Jurkat, Clone E6-1 (cell line): ENCODE measurements at regions not wholly inside any gene's neighbourhood (a gene's known extent, or its start where the extent isn't known, plus 50 kb on each side); places are given as distances from the start of the nearest gene placed in this dataset.

Experiments used
- DNase-seq: peaks from one replicate; pipeline ENCODE4 v3.0.0-alpha.2; 2011; ENCODE audit warnings: low read depth, low spot score
- H3K4me3 ChIP-seq: 2 replicates; pipeline ENCODE4 v1.5.1; 2011; ENCODE audit warnings: mild to moderate bottlenecking, low read length, control low read depth, moderate library complexity

DNA sequence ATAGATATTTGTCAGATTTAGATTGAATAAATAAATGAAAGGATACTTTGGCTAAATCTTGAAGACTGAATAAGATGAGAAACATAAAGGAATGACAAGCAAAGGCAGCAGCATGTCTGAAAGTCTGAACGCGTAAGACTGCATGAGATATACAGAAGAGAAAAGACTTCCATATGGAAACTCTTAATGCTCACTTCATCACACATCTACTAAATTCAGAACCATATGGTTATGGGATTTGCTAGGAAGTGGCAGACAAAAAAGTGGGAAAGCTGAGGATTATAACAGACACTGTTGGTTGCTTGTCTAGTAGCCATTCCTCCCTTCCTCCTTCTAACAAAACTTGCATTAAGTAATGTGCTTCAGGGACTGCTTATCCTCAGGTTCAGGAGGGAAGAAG lies 446.7 kb downstream of the KCTD12 start:
- DNase-seq: no peak
- H3K4me3 ChIP-seq: no peak overlapping the region

DNA sequence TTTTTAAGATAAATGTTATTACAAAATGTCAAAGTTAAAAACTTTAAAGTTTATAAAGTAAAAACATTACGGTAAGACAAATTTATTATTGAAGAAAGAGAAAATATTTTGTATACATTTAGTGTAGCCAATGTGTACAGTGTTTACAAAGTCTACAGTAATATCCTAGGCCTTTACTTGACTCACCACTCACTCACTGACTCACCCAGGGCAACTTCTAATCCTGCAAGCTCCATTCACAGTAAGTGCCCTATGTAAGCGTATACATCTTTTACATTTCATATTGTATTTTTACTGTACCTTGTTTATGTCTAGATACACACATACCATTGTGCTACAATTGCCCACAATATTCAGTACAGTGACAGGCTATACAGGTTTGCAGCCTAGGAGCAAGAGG lies 448.2 kb downstream of the KCTD12 start:
- DNase-seq: no peak
- H3K4me3 ChIP-seq: no peak overlapping the region

DNA sequence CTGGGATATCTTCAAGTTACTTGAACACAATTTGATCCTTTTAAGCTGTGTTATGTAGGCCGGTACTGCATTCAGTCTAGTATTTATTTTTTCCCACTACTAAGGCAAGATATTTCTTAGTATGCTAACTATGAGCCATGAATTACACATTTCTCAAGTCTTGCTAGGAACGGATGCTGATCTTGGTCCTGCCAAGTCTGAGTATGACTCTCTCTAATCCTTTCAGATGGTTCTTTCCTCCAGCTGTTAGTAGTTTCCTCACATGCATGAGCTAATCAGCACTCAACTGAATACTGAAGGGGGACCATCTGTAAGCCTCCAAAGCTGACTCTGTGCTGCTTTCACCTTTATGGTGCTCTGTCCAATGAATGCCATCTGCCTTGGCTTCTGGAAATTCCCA lies 460.3 kb downstream of the KCTD12 start:
- DNase-seq: no peak
- H3K4me3 ChIP-seq: no peak overlapping the region

DNA sequence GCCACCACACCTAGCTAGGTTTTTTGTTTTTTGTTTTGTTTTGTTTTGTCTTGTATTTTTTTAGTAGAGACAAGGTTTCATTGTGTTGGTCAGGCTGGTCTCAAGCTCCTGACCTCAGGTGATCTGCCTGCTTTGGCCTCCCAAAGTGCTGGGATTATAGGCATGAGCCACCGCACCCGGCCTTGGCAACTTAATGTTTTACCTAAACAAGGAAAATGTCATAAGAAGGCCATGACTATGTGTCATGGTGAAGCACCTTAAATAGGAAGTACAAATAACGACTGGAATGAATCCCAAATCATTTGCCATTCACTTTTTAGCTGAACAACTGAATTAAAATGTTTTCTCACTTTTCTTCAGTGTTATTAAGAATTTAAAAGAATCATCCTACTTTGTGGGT lies 465.2 kb downstream of the KCTD12 start:
- DNase-seq: no peak

DNA sequence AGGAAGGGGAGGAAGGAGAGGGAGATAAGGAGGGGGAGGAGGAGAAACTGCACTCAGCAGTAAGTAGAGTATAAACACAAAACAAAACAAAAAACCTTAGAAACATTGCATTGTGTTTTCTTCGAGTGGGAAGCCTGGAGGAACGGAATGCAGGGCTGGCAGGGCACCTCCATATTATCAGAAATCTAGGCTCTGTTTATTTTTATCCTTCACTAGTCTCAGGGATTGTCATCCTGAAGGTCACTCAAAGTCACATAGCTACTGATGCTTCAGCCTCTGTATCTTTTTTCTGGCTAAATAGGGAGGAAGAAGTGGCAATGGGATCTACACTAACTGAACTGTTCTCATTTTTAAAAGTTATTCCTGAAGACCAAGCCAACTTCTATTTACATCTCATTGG lies 467.8 kb downstream of the KCTD12 start:
- no peak for DNase-seq
- no peak overlapping the region for H3K4me3 ChIP-seq

More for the DNA sequence above, 465.2 kb downstream of the KCTD12 start:
- H3K4me3 ChIP-seq: no peak overlapping the region

DNA sequence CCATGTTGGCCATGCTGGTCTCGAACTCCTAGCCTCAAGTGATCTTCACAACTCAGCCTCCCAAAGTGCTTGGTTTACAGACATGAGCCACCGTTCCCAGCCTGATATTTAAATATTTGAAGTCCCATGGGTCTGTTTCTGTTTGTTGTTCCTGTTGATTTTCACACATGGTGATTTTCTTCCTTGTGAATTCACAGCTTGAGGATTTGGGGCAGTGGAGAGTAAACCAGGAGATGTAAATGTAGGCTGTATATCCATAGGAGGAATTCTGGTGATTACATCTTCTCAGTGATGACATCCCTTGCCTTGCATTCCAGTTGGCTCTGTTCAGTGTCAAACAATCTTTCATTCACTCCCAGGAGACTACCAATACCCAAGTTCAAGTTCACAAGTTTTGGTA lies 471.9 kb downstream of the KCTD12 start:
- H3K4me3 ChIP-seq: no peak overlapping the region
- no peak for DNase-seq

DNA sequence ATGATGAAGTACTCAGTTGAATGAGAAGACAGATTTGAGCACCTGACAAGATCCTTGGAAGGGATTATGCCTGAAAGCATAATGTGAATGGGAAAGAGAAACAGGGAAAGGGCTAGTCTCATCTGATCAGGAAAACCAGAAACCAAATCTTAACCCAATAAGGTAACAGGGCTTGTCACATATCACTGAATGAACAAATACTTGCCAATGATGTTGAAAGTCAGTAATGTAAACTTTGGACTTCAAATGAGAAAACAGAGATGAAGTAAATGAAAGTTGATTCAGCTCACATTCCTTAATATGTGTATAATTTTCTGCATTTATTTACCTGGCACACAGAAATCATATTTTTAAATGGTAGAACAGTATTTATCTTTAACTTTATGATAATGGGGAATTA lies 480.0 kb downstream of the KCTD12 start:
- no peak for DNase-seq
- no peak overlapping the region for H3K4me3 ChIP-seq

DNA sequence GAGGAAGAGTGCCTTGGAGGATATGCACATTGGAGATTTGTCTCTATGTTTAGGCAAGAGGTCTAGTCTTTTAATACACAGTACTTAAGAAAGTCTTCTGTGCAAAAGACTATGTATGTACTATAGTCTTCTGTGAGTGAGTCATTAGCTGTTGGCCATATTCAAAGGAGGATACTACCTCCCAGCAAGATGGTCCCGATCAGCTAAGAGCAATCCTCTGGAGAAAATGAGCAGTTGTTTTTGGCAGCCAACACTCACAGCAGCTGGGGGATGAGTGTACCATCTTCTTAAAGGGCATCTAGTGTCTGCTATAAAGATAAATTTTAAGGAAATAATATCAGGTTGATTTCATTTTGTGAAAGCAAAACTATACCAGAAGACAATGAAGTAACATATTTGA lies 487.8 kb downstream of the KCTD12 start:
- no peak for DNase-seq
- H3K4me3 ChIP-seq: no peak overlapping the region

DNA sequence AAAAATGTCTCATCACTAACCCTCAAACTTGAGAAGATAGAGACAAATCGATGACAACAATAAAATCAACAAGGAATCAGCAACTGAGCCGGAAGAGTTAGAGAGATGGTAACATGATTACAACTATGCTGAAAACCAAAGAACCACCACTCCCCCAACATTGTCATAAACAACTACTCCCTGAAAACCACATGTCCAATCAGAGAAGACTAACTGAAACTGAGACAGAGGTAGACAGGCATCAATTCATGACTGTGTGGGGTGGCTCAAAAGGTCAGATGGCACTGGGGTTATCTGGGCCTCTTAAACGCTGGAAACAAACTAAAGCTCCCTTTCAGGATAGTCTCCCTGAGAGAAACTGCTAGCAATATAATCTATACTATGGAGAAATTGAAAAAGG lies 488.8 kb downstream of the KCTD12 start:
- no peak for DNase-seq
- no peak overlapping the region for H3K4me3 ChIP-seq

DNA sequence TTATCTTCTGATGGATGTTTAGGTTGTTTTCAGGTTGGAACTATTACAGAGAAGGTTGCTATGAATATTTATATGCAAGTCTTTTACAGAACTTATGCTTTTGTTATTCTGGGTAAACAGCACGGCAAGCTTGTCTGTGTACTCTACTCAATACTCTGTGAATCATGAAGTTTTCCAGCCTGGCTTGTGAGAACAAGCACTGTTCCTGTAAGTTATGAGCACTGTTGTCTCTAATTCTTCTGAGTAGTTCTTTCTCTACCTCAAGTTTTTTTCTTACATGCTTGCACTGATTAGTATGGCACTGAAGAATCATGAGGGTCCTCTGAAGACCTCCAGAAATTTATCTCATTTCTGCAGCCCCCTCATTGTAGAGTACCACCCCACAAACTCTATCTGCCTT lies 496.9 kb downstream of the KCTD12 start:
- no peak for DNase-seq
- no peak overlapping the region for H3K4me3 ChIP-seq

DNA sequence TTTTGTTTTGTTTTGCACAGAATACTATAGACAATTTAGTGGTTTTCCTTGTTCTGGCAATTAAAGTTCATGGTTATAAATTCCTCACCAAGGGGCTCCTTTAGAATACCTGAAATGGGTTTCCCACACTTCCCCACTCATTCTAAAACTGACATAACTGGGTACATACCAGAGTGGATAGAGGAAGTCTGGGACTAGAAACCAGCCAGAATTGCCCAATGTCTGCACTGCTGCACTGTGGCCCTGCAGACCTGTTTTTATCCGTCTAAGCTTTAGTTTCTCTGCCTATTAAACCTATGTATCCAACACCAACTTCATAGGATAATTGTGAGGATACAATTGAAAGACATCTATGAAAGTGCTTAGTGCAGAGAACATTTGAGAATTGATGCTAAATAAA lies 498.6 kb downstream of the KCTD12 start:
- DNase-seq: no peak
- H3K4me3 ChIP-seq: no peak overlapping the region

DNA sequence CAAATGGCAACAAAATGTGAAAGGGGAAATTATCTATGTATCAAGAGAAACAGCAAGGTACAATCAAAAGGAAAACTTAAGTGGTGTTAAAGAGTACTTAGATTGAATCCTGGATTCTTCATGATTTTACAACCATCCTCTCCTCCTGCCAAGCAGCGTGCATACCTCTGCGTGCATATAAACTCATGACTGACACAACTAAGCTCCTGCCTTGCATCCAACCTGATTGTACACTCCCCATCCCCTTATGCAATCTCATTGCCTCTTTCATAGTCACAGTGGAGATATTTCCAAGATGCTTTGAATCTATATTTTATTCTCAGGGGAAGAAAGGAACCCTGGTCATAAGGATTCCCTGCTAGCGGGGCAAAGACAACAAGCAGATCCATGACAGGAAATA lies 499.9 kb downstream of the KCTD12 start:
- no peak overlapping the region for H3K4me3 ChIP-seq
- DNase-seq: no peak

DNA sequence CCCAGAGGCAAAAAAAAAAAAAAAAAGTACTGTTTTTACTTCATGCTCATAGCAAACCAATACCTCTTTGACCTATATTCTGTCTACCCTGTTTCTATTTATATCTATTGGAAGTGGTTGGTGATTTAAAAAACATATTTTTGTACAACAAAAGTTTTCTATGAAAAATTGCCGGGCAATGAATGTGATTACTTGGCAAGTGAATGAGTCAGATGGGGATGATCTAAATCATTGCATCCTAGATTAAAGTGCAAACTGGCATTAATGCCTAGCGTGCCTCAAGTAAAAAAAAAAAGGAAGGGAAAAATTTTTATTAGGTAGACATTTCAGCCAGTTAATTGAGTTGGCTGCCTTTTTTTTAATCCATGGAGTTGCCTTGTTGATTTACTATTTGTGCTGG lies 500.6 kb downstream of the KCTD12 start:
- no peak for DNase-seq
- no peak overlapping the region for H3K4me3 ChIP-seq

DNA sequence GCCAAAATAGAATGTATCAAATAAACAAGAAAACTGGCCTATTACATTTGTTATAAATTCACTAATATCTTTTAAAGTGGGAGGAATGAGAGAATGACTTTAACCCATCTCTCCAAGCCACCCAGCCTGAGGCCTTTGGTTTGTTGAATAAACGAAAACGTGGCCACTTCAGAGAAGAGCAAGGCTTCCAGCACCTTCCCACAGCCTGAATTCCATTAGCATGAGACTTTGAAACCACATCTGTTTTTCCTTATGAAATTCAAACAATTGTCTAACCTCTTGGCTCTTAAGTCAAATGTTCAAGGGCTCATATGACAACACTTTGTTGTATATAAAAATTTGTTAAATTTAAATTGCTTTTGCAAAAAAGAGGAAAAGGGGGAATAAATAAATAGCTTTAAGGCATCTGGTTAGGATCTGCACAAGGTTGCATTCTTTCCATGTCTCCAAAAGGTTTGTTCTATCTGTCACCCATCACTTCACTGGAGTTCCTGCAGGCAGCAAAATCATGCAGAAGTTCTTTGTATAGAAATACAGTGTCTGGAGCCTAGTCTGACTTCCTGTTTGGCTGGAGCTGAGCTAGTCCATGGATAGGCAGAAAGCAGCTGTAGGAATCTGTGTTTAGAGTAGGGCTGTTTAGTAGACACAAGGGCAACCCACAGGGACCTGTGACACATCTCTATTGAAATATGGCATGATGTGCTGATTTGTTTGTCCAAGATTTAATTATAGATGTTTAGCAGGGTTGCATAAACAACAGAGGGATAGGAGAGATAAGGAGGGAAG lies 502.3 kb downstream of the KCTD12 start:
- DNase-seq: no peak
- no peak overlapping the region for H3K4me3 ChIP-seq

DNA sequence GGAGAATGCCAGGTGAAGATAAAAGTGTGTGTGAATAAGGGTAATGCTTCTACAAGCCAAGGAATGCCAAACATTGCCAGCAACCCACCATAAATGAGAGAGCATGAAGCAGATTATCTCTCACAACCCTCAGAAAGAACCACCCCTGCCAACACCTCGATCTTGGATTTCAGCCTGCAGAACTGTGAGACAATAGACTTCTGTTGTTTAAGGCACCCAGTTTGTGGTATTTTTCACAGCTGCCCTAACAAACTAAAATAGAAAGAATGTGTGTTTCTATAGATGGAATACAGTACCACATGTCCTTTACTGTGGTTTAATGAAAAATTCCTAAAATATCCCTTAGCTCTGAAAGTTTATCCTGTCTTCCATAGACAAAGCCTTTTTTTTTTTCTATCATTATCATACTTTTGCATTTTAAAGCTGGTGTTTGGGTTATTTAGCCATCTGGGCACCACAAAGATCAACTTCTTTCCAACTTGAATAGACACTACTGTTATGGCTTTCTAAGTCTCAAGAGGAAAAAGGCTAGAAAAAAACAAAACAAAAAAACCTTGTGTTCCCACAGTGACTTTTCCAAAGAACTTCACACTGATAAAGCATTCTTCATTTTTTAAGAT lies 505.6 kb downstream of the KCTD12 start:
- no peak for DNase-seq
- H3K4me3 ChIP-seq: no peak overlapping the region

DNA sequence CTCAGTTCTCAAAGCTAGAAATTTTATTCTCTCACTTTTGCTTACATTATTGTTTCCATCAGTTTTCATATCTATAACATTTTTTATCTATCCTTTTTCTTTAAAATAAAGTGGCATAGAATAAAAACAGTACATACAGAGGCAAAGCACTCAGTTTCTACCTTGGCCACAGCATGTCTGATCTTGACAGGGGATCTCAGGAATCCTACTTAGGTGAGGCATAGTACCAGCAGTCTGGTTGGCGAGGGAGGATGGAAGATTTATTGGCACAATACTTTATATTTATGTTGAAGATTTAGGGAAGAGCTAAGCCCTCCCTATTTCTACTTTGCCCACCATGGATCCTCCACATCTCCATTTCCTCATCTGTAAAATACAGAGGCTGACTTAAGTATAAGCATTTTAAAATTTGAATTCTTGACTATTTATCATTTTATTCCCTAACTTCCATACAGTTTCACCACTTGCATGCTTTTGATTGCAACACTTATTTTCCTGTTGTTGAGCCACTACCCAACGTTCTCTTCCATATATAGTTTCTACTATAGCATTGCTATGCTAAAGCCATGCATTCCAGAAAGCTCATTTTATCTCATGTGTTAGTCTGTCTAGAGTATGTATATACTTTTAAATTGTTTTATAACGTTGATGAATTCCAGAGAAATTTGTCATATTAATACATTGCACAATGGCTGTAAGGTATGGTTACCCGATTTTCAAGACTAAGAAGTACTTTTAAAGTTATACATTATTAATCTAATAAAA lies 506.7 kb downstream of the KCTD12 start:
- DNase-seq: no peak
- H3K4me3 ChIP-seq: no peak overlapping the region

DNA sequence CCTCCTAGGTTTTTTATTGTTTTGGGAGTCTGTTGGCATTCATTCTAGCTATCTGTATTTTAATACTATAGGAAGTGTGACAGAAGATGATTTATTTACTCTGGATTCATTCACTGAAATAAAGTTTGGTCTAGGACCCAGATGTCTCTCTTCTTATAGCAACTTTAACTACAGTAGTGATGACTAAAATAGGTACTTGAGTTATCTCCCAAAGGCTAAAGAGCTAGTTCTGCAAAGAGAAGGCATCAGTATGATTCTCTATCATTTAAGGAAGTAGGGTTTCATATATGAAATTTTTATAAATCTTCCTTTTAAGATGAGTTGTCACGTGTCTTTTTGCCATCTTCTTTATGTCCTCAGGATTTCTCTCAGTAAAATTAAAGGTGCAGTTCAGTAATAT lies 507.4 kb downstream of the KCTD12 start:
- H3K4me3 ChIP-seq: no peak overlapping the region
- DNase-seq: no peak

DNA sequence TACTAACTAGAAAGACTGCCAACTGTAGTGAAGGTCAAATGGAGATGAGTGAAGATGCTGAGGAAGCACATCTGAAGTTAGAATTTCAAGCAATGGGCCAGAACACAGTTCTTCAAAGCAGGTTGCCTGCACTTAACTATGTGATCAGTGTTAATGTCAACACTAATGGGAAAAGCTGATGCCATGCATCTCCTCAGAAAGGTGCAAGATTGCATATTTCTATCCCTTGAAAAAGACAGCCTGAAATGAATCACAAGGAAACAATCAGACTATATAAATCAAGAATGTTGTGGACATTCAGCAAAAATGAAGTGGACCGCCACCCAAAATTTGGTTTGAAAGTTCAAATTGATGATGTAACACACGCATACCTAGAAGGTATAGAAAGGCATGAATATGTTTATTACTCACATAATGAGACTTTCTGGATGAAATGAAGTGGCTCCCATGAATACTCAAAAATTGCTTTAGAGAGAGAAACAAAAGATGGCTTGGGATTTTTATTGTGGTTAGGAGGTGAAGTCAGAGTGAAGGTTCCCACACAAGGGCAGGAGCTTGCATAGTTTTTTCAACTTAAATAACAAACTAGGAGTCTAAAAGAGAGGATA lies 522.4 kb downstream of the KCTD12 start:
- H3K4me3 ChIP-seq: no peak overlapping the region
- DNase-seq: no peak

DNA sequence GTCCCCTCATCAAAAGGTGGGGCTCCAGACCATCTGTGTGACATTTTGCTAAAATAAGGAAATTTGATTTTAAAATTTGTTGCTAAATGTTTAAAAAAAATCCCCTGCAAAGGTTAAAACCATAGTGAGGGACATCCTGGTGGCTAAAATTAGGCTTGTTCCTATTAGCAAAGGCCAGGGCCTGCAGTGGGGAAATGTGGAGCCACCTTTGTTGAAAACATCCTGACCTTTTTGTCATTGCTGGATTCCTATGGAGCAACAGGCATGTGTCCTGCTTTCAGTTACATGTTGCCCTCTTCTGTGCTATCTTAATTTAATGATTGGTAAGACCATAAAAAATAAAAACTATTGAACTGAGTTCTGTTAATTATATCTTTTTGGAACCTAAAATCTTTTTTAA lies 524.3 kb downstream of the KCTD12 start:
- H3K4me3 ChIP-seq: no peak overlapping the region
- no peak for DNase-seq
